ENCODE measurements at regions not wholly inside any gene's neighbourhood (a gene's known extent, or its start where the extent isn't known, plus 50 kb on each side); places are given as distances from the start of the nearest gene placed in this dataset.

GRCh38 chr9:29616844-29617243 lies 2043.6 kb upstream of the C9orf72 start:
- ChIA-PET RAD21 (ENCODE audit: low non-redundant PET in 1 of 2, low total read pairs in 2 of 2, uncharacterized antibody in 2 of 2, unreplicated experiment in 2 of 2) (no interaction called here), POLR2A (no interaction called here), CTCF (no interaction called here)
- Histone ChIP-seq H3K27me3 (ENCODE audit: insufficient read depth, low read length) (no peaks in the 10 kb centered on the region), H3K4me1 (ENCODE audit: control insufficient read depth in 1 of 2, insufficient read depth in 2 of 2, low read length in 2 of 2) (no peaks in the 10 kb centered on the region), H3K4me3 (replicated peaks in 1 of 2; ENCODE audit: low read depth in 1 of 2, low read length in 2 of 2) (no peak overlapping the region), H3K9ac (ENCODE audit: low read length) (no peak overlapping the region), H4K20me1 (ENCODE audit: insufficient read depth) (no peaks in the 10 kb centered on the region), H2AFZ (ENCODE audit: low read depth, low read length, poor library complexity, severe bottlenecking) (no peak overlapping the region), H3K36me3 (ENCODE audit: control insufficient read depth in 1 of 2, insufficient read depth in 2 of 2, low read length in 2 of 2) (no peaks in the 10 kb centered on the region), H3K9me2 (ENCODE audit: insufficient read depth) (no peaks in the 10 kb centered on the region), H3K79me2 (ENCODE audit: insufficient read depth, low read length) (no peaks in the 10 kb centered on the region), H3K4me2 (ENCODE audit: low read length) (no peak overlapping the region), H3K27ac (ENCODE audit: low read depth, low read length) (no peak overlapping the region), H3K9me3 (ENCODE audit: control insufficient read depth in 1 of 2, insufficient read depth in 1 of 2, low read depth in 1 of 2, low read length in 2 of 2) (no peaks in the 10 kb centered on the region; a peak in 1 of 4 replicates)
- no TSS peak for BruUV-seq (replicated peaks)
- ATAC-seq (no peak), DNase-seq (ENCODE audit: low read depth, low spot score) (no peak)
- intact Hi-C loops (cut with micrococcal nuclease): no loop called here
- TF ChIP-seq ZNF274 (IDR thresholded peaks at IDR 0.05; ENCODE audit: low read depth, low read length) (no peak), FOSL1 (IDR thresholded peaks at IDR 0.05; ENCODE audit: low read depth) (no peak), CBX3 (IDR thresholded peaks at IDR 0.05; ENCODE audit: low read depth) (no peak), EZH2 (IDR thresholded peaks at IDR 0.05) (no peak), YY1 (IDR thresholded peaks at IDR 0.05; ENCODE audit: extremely low read depth, insufficient replicate concordance, low read depth, low read length) (no peak), POLR2AphosphoS5 (IDR thresholded peaks at IDR 0.05; ENCODE audit: low read depth, low read length) (no peak), EZH2phosphoT487 (IDR thresholded peaks at IDR 0.05; ENCODE audit: borderline replicate concordance) (no peak), SP1 (IDR thresholded peaks at IDR 0.05; ENCODE audit: low read depth) (no peak), MAX (IDR thresholded peaks at IDR 0.05) (no peak), EGR1 (IDR thresholded peaks at IDR 0.05; ENCODE audit: low read depth) (no peak), RAD21 (IDR thresholded peaks at IDR 0.05; ENCODE audit: low read depth) (no peak), TCF7L2 (IDR thresholded peaks at IDR 0.05; ENCODE audit: borderline replicate concordance, extremely low read depth, insufficient read depth, insufficient read length) (no peak), JUND (IDR thresholded peaks at IDR 0.05) (no peak), REST (IDR thresholded peaks at IDR 0.05; ENCODE audit: low read depth) (no peak), CEBPB (IDR thresholded peaks at IDR 0.05; ENCODE audit: low read depth) (no peak), ELF1 (IDR thresholded peaks at IDR 0.05; ENCODE audit: borderline replicate concordance, low read depth) (no peak)
- TF ChIP-seq, protein P1, sequence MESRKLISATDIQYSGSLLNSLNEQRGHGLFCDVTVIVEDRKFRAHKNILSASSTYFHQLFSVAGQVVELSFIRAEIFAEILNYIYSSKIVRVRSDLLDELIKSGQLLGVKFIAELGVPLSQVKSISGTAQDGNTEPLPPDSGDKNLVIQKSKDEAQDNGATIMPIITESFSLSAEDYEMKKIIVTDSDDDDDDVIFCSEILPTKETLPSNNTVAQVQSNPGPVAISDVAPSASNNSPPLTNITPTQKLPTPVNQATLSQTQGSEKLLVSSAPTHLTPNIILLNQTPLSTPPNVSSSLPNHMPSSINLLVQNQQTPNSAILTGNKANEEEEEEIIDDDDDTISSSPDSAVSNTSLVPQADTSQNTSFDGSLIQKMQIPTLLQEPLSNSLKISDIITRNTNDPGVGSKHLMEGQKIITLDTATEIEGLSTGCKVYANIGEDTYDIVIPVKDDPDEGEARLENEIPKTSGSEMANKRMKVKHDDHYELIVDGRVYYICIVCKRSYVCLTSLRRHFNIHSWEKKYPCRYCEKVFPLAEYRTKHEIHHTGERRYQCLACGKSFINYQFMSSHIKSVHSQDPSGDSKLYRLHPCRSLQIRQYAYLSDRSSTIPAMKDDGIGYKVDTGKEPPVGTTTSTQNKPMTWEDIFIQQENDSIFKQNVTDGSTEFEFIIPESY (IDR thresholded peaks at IDR 0.05; ENCODE audit: extremely low read depth, insufficient replicate concordance, low read length): no peak
- TF ChIP-seq, protein P2, sequence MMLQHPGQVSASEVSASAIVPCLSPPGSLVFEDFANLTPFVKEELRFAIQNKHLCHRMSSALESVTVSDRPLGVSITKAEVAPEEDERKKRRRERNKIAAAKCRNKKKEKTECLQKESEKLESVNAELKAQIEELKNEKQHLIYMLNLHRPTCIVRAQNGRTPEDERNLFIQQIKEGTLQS (IDR thresholded peaks at IDR 0.05): no peak
